ENCODE measurements at regions not wholly inside any gene's neighbourhood (a gene's known extent, or its start where the extent isn't known, plus 50 kb on each side); places are given as distances from the start of the nearest gene placed in this dataset.
"Not testable (repeated sequence)": the region's sequence is repeated elsewhere in the genome, so short reads cannot be mapped to it uniquely, and the experiment has no call there.

- Histone ChIP-seq H3K9ac (ENCODE audit: low read length) (no peak overlapping the region), H3K4me3 (ENCODE audit: low read length) (no peak overlapping the region), H3K4me2 (ENCODE audit: low read length) (no peak overlapping the region), H3K4me1 (ENCODE audit: low read length) (peaks cover 14% of the 10 kb centered on the region), H3K79me2 (ENCODE audit: low read length) (no peaks in the 10 kb centered on the region), H3K27ac (ENCODE audit: low read length) (no peak overlapping the region), H4K20me1 (ENCODE audit: insufficient read depth, low read length) (no peaks in the 10 kb centered on the region), H3K36me3 (replicated peaks; ENCODE audit: low read depth, low read length) (no peaks in the 10 kb centered on the region), H2AFZ (ENCODE audit: low read depth, low read length) (no peak overlapping the region), H3K9me3 (ENCODE audit: insufficient read depth, low read length) (no peaks in the 10 kb centered on the region), H3K27me3 (ENCODE audit: low read depth, low read length) (no peaks in the 10 kb centered on the region)
- TF ChIP-seq EZH2phosphoT487 (IDR thresholded peaks at IDR 0.05; ENCODE audit: low read depth) (no peak), CTCF (IDR thresholded peaks at IDR 0.05; ENCODE audit: low read depth, low read length) (no peak)
These were observed 75.9 kb upstream of the CADPS start for GRCh38 chr3:62951037-62951613.

- H3K4me3 ChIP-seq (ENCODE audit: low read length); H4K20me1 ChIP-seq (ENCODE audit: insufficient read depth, low read length); H3K9ac ChIP-seq (ENCODE audit: low read length); H3K27ac ChIP-seq (ENCODE audit: low read length); H3K4me2 ChIP-seq (ENCODE audit: low read length); H3K27me3 ChIP-seq (ENCODE audit: low read depth, low read length); H3K36me3 ChIP-seq (replicated peaks; ENCODE audit: low read depth, low read length); H2AFZ ChIP-seq (ENCODE audit: low read depth, low read length); H3K79me2 ChIP-seq (ENCODE audit: low read length); H3K9me3 ChIP-seq (ENCODE audit: insufficient read depth, low read length): not testable (repeated sequence)
- peaks cover 14% of the 10 kb centered on the region for H3K4me1 ChIP-seq (ENCODE audit: low read length)
These were observed 76.7 kb upstream of the CADPS start for GRCh38 chr3:62951880-62952279.

- H3K27ac ChIP-seq (ENCODE audit: low read length), result peak overlapping the region; percentile 25
- no peaks in the 10 kb centered on the region for H3K36me3 ChIP-seq (replicated peaks; ENCODE audit: low read depth, low read length)
- no peak overlapping the region for H2AFZ ChIP-seq (ENCODE audit: low read depth, low read length)
- H3K27me3 ChIP-seq (ENCODE audit: low read depth, low read length), result no peaks in the 10 kb centered on the region
- TF ChIP-seq EZH2phosphoT487 (IDR thresholded peaks at IDR 0.05; ENCODE audit: low read depth) (no peak), CTCF (IDR thresholded peaks at IDR 0.05; ENCODE audit: low read depth, low read length) (no peak)
- H3K4me1 ChIP-seq (ENCODE audit: low read length), result peaks cover 14% of the 10 kb centered on the region
- H3K9ac ChIP-seq (ENCODE audit: low read length), result no peak overlapping the region
- peak overlapping the region; percentile 26; the same call in 1 of the 2 replicates for H3K4me3 ChIP-seq (ENCODE audit: low read length)
- peak overlapping the region; percentile 45 for H3K4me2 ChIP-seq (ENCODE audit: low read length)
- H3K79me2 ChIP-seq (ENCODE audit: low read length), result no peaks in the 10 kb centered on the region
- no peaks in the 10 kb centered on the region for H4K20me1 ChIP-seq (ENCODE audit: insufficient read depth, low read length)
- H3K9me3 ChIP-seq (ENCODE audit: insufficient read depth, low read length), result no peaks in the 10 kb centered on the region
These were observed 79.4 kb upstream of the CADPS start for GRCh38 chr3:62954580-62954979.

GRCh38 chr3:62955126-62955525 lies 79.9 kb upstream of the CADPS start:
- Histone ChIP-seq H3K4me1 (ENCODE audit: low read length) (peaks cover 14% of the 10 kb centered on the region), H3K9ac (ENCODE audit: low read length) (no peak overlapping the region), H3K27me3 (ENCODE audit: low read depth, low read length) (no peaks in the 10 kb centered on the region), H4K20me1 (ENCODE audit: insufficient read depth, low read length) (no peaks in the 10 kb centered on the region), H2AFZ (ENCODE audit: low read depth, low read length) (no peak overlapping the region), H3K9me3 (ENCODE audit: insufficient read depth, low read length) (no peaks in the 10 kb centered on the region), H3K4me2 (ENCODE audit: low read length) (peak overlapping the region; percentile 45), H3K36me3 (replicated peaks; ENCODE audit: low read depth, low read length) (no peaks in the 10 kb centered on the region), H3K27ac (ENCODE audit: low read length) (peak overlapping the region; percentile 25), H3K4me3 (ENCODE audit: low read length) (peak overlapping the region; percentile 26; the same call in 1 of the 2 replicates), H3K79me2 (ENCODE audit: low read length) (no peaks in the 10 kb centered on the region)
- no peak for TF ChIP-seq EZH2phosphoT487 (IDR thresholded peaks at IDR 0.05; ENCODE audit: low read depth)
- TF ChIP-seq CTCF (IDR thresholded peaks at IDR 0.05; ENCODE audit: low read depth, low read length), result no peak

Data from OCI-LY3 (cell line).